ENCODE measurements at regions not wholly inside any gene's neighbourhood (a gene's known extent, or its start where the extent isn't known, plus 50 kb on each side); places are given as distances from the start of the nearest gene placed in this dataset.

DNA sequence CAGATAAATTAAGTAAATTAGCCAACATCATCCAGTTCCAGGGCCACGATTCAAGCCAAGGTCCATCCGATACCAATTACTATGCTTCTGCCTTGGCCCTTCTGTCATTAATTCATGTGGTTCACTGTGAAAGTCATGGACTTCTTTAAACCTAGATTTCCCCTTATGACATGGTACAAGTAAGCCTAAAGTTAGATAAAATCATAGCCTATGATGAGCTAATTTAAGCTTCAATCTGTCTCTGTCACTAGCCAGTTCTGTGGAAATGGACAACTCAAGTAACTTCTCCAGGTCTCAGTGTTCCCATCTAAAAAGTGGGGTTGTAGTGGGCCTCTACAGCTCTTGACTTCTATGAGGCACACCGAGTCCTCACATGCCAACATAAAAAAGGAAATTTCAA lies 225.5 kb upstream of the MARCKS start:
- ATAC-seq (no peak), DNase-seq (no peak)
- no peaks in the 10 kb centered on the region for H3K36me3 Mint-ChIP-seq (ENCODE audit: low read depth)
- no peak overlapping the region for H3K4me3 Mint-ChIP-seq
- peaks cover 52% of the 10 kb centered on the region for H3K4me1 Mint-ChIP-seq
- H3K27ac Mint-ChIP-seq, result peak overlapping the region; percentile 66
- ChIA-PET CTCF (no interaction called here), POLR2A (no interaction called here)
- peaks cover 15% of the 10 kb centered on the region for H3K27me3 Mint-ChIP-seq
- intact Hi-C loops (cut with DNase I, micrococcal nuclease), result loop anchor here (2.0 to 10.0 kb wide), 4 partner anchors 176 to 1347 kb away; partner anchors contain the start of gene MARCKS (in 2 of the 2)
- no peaks in the 10 kb centered on the region for H3K9me3 Mint-ChIP-seq (ENCODE audit: low read depth)

DNA sequence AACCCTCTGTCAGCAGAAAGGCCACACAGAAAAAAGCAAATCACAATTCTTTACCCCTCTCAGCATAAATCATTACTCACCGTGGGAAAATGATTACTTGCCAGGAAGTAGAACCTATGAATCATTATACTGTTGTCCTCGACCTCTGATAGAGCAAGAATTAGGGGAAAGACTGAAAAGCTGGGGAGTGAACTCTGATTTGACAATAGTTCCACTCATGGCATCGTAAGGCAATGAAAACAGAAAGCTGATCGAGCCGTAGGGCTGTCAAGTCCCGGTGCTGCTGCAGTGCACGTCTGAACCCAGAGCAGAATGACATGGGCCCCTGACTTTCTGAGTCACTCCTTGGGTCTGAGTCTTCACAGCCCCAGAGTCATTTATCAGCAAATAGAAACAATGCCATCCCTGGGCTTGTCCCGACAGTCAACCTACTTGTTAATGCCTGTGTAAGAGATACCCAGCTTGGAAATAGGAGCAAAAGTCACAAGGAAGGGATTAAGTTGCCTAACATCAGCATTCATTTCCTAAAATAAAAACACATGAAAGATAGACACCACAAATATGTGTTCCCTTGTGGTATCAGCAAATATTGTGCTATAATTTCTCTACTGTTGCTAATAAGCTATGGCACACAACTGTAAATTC lies 224.8 kb upstream of the MARCKS start:
- Mint-ChIP-seq H3K4me3 (peak overlapping the region; percentile 29), H3K27ac (peak overlapping the region; percentile 63)
- intact Hi-C loops (cut with DNase I, micrococcal nuclease), result loop anchor here (5.0 to 10.0 kb wide), 3 partner anchors 175 to 1348 kb away; partner anchors contain the start of gene MARCKS (in 1 of the 2)

DNA sequence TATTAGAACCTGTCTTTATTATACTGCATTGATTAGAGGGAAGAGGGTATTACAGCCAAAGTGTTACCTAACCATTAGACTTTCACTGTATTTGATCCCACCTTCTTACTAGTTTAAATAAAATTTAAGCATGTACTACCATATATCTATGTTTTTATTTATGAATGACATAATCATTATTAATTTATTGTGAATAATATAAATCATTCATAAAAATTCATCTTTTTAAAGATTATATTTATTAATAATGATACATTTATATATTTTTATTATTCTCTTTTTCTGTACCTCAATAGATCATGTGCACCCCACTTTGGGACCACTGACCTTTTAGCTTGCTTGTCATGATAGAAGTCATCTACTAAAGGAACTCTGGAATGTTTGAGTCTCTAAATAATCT lies 223.5 kb upstream of the MARCKS start:
- POLR2A ChIA-PET, result no interaction called here
- Mint-ChIP-seq H3K9me3 (ENCODE audit: low read depth) (no peaks in the 10 kb centered on the region), H3K4me1 (peaks cover 43% of the 10 kb centered on the region), H3K36me3 (ENCODE audit: low read depth) (no peaks in the 10 kb centered on the region), H3K27ac (no peak overlapping the region), H3K4me3 (no peak overlapping the region), H3K27me3 (peaks cover 13% of the 10 kb centered on the region)
- CTCF ChIA-PET, result no interaction called here
- ATAC-seq, result no peak
- intact Hi-C loops (cut with DNase I, micrococcal nuclease), result loop anchor here (2.0 to 10.0 kb wide), 4 partner anchors 57 to 1349 kb away; partner anchors contain the start of gene MARCKS (in 1 of the 2)
- DNase-seq, result no peak

More for the DNA sequence above, 224.8 kb upstream of the MARCKS start:
- Mint-ChIP-seq H3K9me3 (ENCODE audit: low read depth) (no peaks in the 10 kb centered on the region), H3K27me3 (peaks cover 15% of the 10 kb centered on the region), H3K4me1 (peaks cover 52% of the 10 kb centered on the region), H3K36me3 (ENCODE audit: low read depth) (no peaks in the 10 kb centered on the region)
- DNase-seq (peak; percentile 78), ATAC-seq (peak; percentile 90)
- ChIA-PET CTCF (interaction anchor here (0.5 to 0.9 kb wide), 2 partner anchors 13 to 242 kb away, joined by 3 read pairs; no protein-coding TSS in a partner anchor), POLR2A (interaction anchor here (0.8 kb wide), 1 partner anchor 173 kb away, joined by 4 read pairs; no protein-coding TSS in a partner anchor)

DNA sequence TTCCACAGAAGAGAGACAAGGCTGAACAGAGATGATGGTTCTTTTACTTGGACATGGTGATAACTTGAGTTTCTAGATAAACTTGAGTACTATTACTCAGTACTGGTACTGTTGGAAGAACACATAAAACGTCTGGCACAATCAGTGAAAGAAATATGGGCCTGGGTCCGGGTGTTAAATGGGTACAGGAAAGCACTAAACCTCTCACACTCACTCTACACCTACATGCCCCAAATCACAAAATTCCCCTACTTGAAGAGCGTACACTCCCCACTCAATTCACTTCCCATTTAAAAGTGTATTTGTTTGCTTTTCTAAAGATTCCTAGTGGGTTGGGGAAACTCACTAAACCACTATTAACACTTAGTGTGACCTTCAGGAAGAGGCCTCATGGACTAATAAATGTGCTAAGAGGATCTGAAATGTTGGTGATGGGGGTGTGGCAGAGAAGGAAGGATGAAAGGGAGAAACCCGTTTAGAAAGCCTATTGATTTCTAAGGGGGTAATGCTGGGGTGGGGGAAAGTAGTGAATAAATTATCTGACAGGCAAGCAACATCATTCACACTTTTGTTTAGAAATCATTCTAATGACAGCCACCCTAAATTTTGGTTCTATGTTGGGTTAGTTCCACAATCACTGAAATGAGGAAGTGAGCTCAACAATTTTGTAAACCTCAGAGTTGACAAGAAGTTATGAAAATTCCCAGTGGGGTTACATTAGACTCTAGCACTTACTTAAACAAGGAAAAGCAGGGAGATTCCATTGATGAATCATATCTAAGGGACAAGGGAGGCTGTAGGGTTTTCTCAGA lies 222.6 kb upstream of the MARCKS start:
- DNase-seq, result no peak
- intact Hi-C loops (cut with DNase I, micrococcal nuclease), result loop anchor here (2.0 to 10.0 kb wide), 4 partner anchors 56 to 1350 kb away; partner anchors contain the start of gene MARCKS (in 1 of the 2)
- Mint-ChIP-seq H3K27ac (no peak overlapping the region), H3K4me1 (peaks cover 41% of the 10 kb centered on the region), H3K36me3 (ENCODE audit: low read depth) (no peaks in the 10 kb centered on the region), H3K4me3 (no peak overlapping the region), H3K27me3 (peaks cover 12% of the 10 kb centered on the region), H3K9me3 (ENCODE audit: low read depth) (no peaks in the 10 kb centered on the region)
- ChIA-PET CTCF (no interaction called here), POLR2A (no interaction called here)
- ATAC-seq, result no peak

DNA sequence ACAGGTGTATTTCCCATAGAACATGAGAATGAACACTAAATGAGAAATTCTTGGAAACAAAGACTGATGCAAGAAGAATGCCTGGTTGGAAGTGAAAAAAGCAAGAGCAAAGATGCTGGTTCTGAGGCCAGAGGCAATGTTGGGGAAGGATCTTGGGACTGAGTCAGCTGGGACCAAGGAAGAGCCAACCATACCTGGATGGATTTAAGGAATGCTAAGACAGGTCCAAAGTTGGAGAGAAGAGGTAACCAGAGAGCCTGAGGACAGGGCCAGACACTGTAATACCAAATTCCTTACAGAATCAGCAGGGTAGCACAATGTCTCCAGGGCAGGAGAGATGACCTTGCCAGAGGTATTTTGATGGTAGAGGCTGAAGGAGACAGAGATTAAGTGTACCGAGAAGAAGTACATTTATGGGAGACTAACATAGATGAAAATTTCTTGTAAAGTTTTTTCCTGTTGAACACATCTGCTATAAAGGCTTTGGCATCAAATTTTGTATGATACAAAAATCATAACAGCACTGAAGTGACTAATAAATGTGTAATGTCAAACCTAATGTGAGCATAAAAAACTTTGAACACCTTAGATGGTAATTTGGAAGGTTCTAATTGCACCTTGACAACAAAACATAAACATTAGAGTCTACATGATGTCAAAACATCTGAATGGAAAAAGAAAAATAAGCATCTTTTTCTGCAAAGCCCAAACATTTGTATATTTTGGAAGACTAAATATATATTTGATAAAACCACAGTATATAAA lies 221.7 kb upstream of the MARCKS start:
- ATAC-seq, result no peak
- ChIA-PET CTCF (interaction anchor here (1.2 kb wide), 1 partner anchor 11 kb away, joined by 3 read pairs; no protein-coding TSS in a partner anchor), POLR2A (no interaction called here)
- Mint-ChIP-seq H3K36me3 (ENCODE audit: low read depth) (no peaks in the 10 kb centered on the region), H3K27ac (no peak overlapping the region), H3K27me3 (peaks cover 12% of the 10 kb centered on the region), H3K9me3 (ENCODE audit: low read depth) (no peaks in the 10 kb centered on the region), H3K4me3 (no peak overlapping the region), H3K4me1 (peaks cover 35% of the 10 kb centered on the region)
- intact Hi-C loops (cut with DNase I, micrococcal nuclease), result loop anchor here in 1 of 2 experiments (2.0 to 10.0 kb wide), 2 partner anchors 55 to 1351 kb away; no protein-coding TSS in a partner anchor
- no peak for DNase-seq

DNA sequence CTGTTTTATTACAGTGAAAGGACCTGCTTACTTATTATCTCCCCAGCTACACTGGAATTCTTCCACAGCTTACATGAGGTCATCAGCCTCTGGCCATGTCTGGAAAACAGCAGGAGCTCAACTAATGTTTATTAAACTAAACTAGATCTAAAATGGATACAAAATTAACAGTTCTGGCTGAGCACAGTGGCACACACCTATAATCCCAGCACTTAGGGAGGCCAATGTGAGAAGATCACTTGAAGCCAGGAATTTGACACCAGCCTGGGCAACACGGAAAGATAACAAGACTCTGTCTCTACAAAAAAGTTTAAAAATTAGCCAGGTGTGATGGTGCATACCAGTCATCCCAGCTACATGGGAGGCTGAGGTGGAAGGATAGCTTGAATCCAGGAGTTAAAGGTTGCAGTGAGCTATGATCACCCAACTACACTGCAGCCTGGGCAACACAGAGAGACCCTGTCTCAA lies 220.8 kb upstream of the MARCKS start:
- Mint-ChIP-seq H3K36me3 (ENCODE audit: low read depth) (no peaks in the 10 kb centered on the region), H3K27ac (no peak overlapping the region), H3K27me3 (peaks cover 12% of the 10 kb centered on the region), H3K4me3 (no peak overlapping the region), H3K4me1 (peaks cover 25% of the 10 kb centered on the region), H3K9me3 (ENCODE audit: low read depth) (no peaks in the 10 kb centered on the region)
- DNase-seq, result no peak
- POLR2A ChIA-PET, result no interaction called here
- ATAC-seq, result no peak
- intact Hi-C loops (cut with DNase I, micrococcal nuclease), result loop anchor here in 1 of 2 experiments (10.0 kb wide), 1 partner anchor 1352 kb away; no protein-coding TSS in a partner anchor
- CTCF ChIA-PET, result interaction anchor here (1.2 kb wide), 1 partner anchor 10 kb away, joined by 3 read pairs; no protein-coding TSS in a partner anchor

GRCh38 chr6:113640051-113640450 lies 217.1 kb upstream of the MARCKS start:
- ChIA-PET CTCF (no interaction called here), POLR2A (no interaction called here)
- DNase-seq, result no peak
- no peak overlapping the region for H3K4me3 Mint-ChIP-seq
- no peak overlapping the region for H3K27ac Mint-ChIP-seq
- intact Hi-C loops (cut with DNase I, micrococcal nuclease), result no loop called here
- no peak for ATAC-seq
- H3K9me3 Mint-ChIP-seq (ENCODE audit: low read depth), result no peaks in the 10 kb centered on the region
- H3K36me3 Mint-ChIP-seq (ENCODE audit: low read depth), result no peaks in the 10 kb centered on the region
- peaks cover 5% of the 10 kb centered on the region for H3K27me3 Mint-ChIP-seq
- H3K4me1 Mint-ChIP-seq, result peaks cover 3% of the 10 kb centered on the region

DNA sequence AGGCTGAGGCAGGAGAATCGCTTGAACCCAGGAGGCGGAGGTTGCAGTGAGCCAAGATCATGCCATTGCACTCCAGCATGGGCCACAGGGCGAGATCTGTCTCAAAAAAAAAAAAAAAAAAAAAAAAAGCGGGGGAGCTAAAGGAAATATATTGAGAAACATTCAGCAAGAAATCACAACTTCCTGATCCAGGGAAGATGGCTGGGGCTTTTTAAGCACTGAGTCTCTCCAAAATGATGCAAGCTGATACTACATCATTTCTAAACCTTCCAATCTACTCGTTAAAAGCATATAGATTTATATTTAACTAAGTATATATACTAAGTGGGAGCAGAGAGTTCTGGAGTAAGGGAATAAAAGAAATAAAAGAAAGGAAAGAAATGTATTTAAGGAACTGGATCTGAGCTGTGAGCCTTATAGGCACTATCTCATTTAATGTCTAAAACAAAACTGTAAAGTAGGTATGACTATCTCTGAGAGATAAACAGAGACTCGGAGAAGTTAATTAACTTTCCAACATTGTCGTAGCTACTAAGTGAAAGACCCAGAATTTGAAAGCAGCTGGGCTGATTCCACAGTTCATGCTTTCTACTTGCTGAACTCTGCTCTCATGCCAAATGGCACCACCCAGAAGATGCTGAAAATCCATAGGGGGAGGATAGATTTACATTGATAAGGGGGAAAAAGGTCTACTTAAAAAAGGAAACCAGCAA lies 215.0 kb upstream of the MARCKS start:
- H3K36me3 Mint-ChIP-seq (ENCODE audit: low read depth), result no peaks in the 10 kb centered on the region
- DNase-seq (no peak), ATAC-seq (no peak)
- CTCF ChIA-PET, result no interaction called here
- no peak overlapping the region for H3K27ac Mint-ChIP-seq
- H3K4me1 Mint-ChIP-seq, result no peaks in the 10 kb centered on the region
- H3K27me3 Mint-ChIP-seq, result peaks cover 2% of the 10 kb centered on the region
- H3K4me3 Mint-ChIP-seq, result no peak overlapping the region
- POLR2A ChIA-PET, result no interaction called here
- H3K9me3 Mint-ChIP-seq (ENCODE audit: low read depth), result no peaks in the 10 kb centered on the region
- intact Hi-C loops (cut with DNase I, micrococcal nuclease), result no loop called here

DNA sequence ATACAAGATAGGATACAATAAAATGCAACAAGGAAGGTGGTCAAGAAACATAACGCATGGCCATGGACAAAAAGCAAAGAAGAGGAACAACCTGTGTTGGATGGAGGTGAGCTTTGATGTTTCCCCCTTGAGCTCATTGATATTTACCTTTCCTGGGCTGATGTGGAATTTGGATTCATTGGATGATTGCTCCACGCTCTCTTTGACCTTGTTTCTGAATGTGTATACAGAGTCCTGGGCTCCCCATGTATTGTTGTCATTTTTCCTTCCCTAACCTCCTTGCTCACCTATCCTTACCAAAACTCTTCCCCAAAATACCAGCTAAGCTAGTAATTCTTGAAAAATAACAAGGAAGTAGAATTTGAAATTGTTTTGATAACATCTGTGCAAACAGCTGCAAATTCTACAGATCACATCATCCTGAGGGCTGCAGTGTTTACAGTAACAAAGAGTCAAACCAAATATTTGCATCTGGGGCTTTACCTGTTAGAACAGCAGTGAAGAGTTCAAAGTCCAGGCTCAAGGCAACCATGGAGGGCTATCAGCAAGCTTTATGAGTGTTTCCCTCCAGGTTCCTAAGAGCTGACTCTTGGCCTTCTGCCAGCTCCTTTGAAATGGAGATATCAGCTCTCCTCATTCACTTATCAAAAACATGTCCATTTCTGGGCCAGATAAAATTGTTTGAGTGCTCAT lies 214.3 kb upstream of the MARCKS start:
- H3K4me1 Mint-ChIP-seq, result no peaks in the 10 kb centered on the region
- ChIA-PET POLR2A (no interaction called here), CTCF (no interaction called here)
- no peak overlapping the region for H3K27ac Mint-ChIP-seq
- intact Hi-C loops (cut with DNase I, micrococcal nuclease), result no loop called here
- peaks cover 2% of the 10 kb centered on the region for H3K27me3 Mint-ChIP-seq
- no peaks in the 10 kb centered on the region for H3K9me3 Mint-ChIP-seq (ENCODE audit: low read depth)
- H3K4me3 Mint-ChIP-seq, result no peak overlapping the region
- DNase-seq, result no peak
- no peaks in the 10 kb centered on the region for H3K36me3 Mint-ChIP-seq (ENCODE audit: low read depth)
- no peak for ATAC-seq

DNA sequence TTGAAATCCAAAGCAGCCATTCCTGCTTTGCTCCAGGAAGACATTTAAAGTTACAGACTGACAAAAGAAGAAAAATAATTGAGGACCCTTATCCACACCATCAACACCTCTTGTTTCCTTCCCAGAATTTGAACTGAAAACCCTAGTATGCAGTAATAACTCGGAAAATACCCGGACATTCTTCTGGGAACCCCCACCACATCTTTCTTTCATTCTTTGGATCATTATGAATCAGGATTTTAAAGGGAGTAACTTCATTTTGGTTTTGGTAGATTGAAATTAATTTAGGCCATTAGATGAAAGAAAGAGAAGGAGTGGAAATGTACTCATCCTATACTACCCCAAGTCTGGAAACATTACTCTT lies 213.8 kb upstream of the MARCKS start:
- Mint-ChIP-seq H3K9me3 (ENCODE audit: low read depth) (no peaks in the 10 kb centered on the region), H3K27ac (no peak overlapping the region), H3K4me1 (no peaks in the 10 kb centered on the region), H3K27me3 (peaks cover 2% of the 10 kb centered on the region), H3K4me3 (no peak overlapping the region), H3K36me3 (ENCODE audit: low read depth) (no peaks in the 10 kb centered on the region)
- DNase-seq (no peak), ATAC-seq (no peak)
- intact Hi-C loops (cut with DNase I, micrococcal nuclease), result no loop called here
- POLR2A ChIA-PET, result no interaction called here
- CTCF ChIA-PET, result no interaction called here

Measured in activated CD4-positive, alpha-beta T cell treated with anti-CD3 and anti-CD28 coated beads for 36 hours (primary cell).